HEK293 (cell line): ENCODE measurements at regions not wholly inside any gene's neighbourhood (a gene's known extent, or its start where the extent isn't known, plus 50 kb on each side); places are given as distances from the start of the nearest gene placed in this dataset.

Source experiments
- CTCF ChIA-PET: fragments of 350-600 bp; formaldehyde crosslinking; extraction: SDS; loops from one replicate; lab custom pipeline; 2021; ENCODE audit warnings: antibody characterized with exemption; lab: Yijun Ruan, JAX
- POLR2A ChIA-PET: fragments of 300-600 bp; formaldehyde crosslinking; extraction: SDS; loops from one replicate; lab custom pipeline; 2020; ENCODE audit warnings: antibody characterized with exemption, inconsistent platforms; lab: Yijun Ruan, JAX
- H3K27ac ChIP-seq: fragments of 200-500 bp; sonication (Bioruptor generic); 2 replicates; pipeline ENCODE4 v1.5.1; 2014; ENCODE audit warnings: low read depth, low read length, control low read depth, inconsistent platforms; ENCODE audit errors: extremely low read depth
- H3K36me3 ChIP-seq, 2 experiments: fragments of 200-500 bp in 1 of 2; sonication (Bioruptor generic) in 1 of 2; 1 replicate in 1 of 2; 2 replicates in 1 of 2; pipeline ENCODE4 v1.5.1; 2014 to 2017; ENCODE audit warnings: inconsistent platforms in 2 of 2, low read length in 2 of 2; ENCODE audit not compliant: control insufficient read depth in 2 of 2, insufficient read depth in 1 of 2
- H3K4me1 ChIP-seq: fragments of 200-500 bp; sonication (Bioruptor generic); 2 replicates; pipeline ENCODE4 v1.5.1; 2014; ENCODE audit warnings: mild to moderate bottlenecking, low read length, inconsistent platforms; ENCODE audit not compliant: control insufficient read depth, insufficient read depth
- H3K4me3 ChIP-seq: 2 replicates; pipeline ENCODE4 v1.5.1; 2011; ENCODE audit warnings: low read depth, mild to moderate bottlenecking, control low read depth, low read length, moderate library complexity
- H3K9me3 ChIP-seq: fragments of 200-500 bp; sonication (Bioruptor generic); 2 replicates; pipeline ENCODE4 v1.5.1; 2014; ENCODE audit warnings: low read depth, low read length, inconsistent platforms; ENCODE audit not compliant: control insufficient read depth, insufficient read depth
- GFI1B ChIP-seq: fragments of 450-650 bp; formaldehyde crosslinking; IDR thresholded peaks from 2 replicates; pipeline ENCODE4 v1.5.1; 2016; ENCODE audit warnings: missing biosample characterization, missing genetic modification characterization
- KLF1 ChIP-seq: fragments of 450-650 bp; formaldehyde crosslinking; IDR thresholded peaks from 2 replicates; pipeline ENCODE4 v1.5.1; 2016; ENCODE audit warnings: missing biosample characterization, missing genetic modification characterization
- KLF8 ChIP-seq: fragments of 450-650 bp; formaldehyde crosslinking; IDR thresholded peaks from 2 replicates; pipeline ENCODE4 v1.5.1; 2016; ENCODE audit warnings: missing biosample characterization, missing genetic modification characterization
- MEIS1 ChIP-seq: sonication (generic); formaldehyde crosslinking; IDR thresholded peaks from 2 replicates; pipeline ENCODE4 v1.8.1; 2022; ENCODE audit warnings: missing genetic modification reagents, mild to moderate bottlenecking, borderline replicate concordance
- MYNN ChIP-seq: fragments of 450-650 bp; formaldehyde crosslinking; IDR thresholded peaks from 2 replicates; pipeline ENCODE4 v1.5.1; 2016; ENCODE audit warnings: missing biosample characterization, missing genetic modification characterization, borderline replicate concordance
- SP7 ChIP-seq: fragments of 450-650 bp; formaldehyde crosslinking; IDR thresholded peaks from 2 replicates; pipeline ENCODE4 v1.5.1; 2016; ENCODE audit warnings: missing biosample characterization, missing genetic modification characterization
- ZNF132 ChIP-seq: fragments of 450-650 bp; formaldehyde crosslinking; IDR thresholded peaks from 2 replicates; pipeline ENCODE4 v1.5.1; 2017; ENCODE audit warnings: missing biosample characterization, missing genetic modification characterization, borderline replicate concordance
- ZNF19 ChIP-seq: fragments of 450-650 bp; formaldehyde crosslinking; IDR thresholded peaks from 2 replicates; pipeline ENCODE4; 2016; ENCODE audit warnings: missing biosample characterization, missing genetic modification characterization, low read depth
- ZNF433 ChIP-seq: fragments of 450-650 bp; formaldehyde crosslinking; IDR thresholded peaks from 2 replicates; pipeline ENCODE4 v1.5.1; 2016; ENCODE audit warnings: missing biosample characterization, missing genetic modification characterization, low read depth
- ZNF521 ChIP-seq: fragments of 450-650 bp; formaldehyde crosslinking; IDR thresholded peaks from 2 replicates; pipeline ENCODE4 v1.5.1; 2017; ENCODE audit warnings: missing biosample characterization, mild to moderate bottlenecking, missing genetic modification characterization
- ZNF529 ChIP-seq: fragments of 450-650 bp; formaldehyde crosslinking; IDR thresholded peaks from 2 replicates; pipeline ENCODE4 v1.5.1; 2017; ENCODE audit warnings: missing genetic modification characterization, missing biosample characterization; ENCODE audit not compliant: insufficient replicate concordance
- ZNF623 ChIP-seq: fragments of 450-650 bp; formaldehyde crosslinking; IDR thresholded peaks from 2 replicates; pipeline ENCODE4 v1.5.1; 2016; ENCODE audit warnings: missing biosample characterization, missing genetic modification characterization
- ZNF660 ChIP-seq: fragments of 450-650 bp; IDR thresholded peaks from 2 replicates; pipeline ENCODE4 v1.5.1; 2018; ENCODE audit warnings: missing biosample characterization, mild to moderate bottlenecking, missing genetic modification characterization
- ZNF664 ChIP-seq: fragments of 450-650 bp; formaldehyde crosslinking; IDR thresholded peaks from 2 replicates; pipeline ENCODE4 v1.5.1; 2016; ENCODE audit warnings: missing biosample characterization, missing genetic modification characterization
- ZSCAN23 ChIP-seq: fragments of 450-650 bp; formaldehyde crosslinking; IDR thresholded peaks from 2 replicates; pipeline ENCODE4 v1.5.1; 2016; ENCODE audit warnings: missing biosample characterization, missing genetic modification characterization
- TF ChIP-seq, protein P1 (sequence below): fragments of 450-650 bp; formaldehyde crosslinking; IDR thresholded peaks from 2 replicates; pipeline ENCODE4 v1.5.1; 2016; ENCODE audit warnings: missing biosample characterization, missing genetic modification characterization
- TF ChIP-seq, protein P2 (sequence below): fragments of 450-650 bp; formaldehyde crosslinking; conservative IDR thresholded peaks from 2 replicates; pipeline ENCODE4 v1.5.1; 2016; ENCODE audit warnings: low read depth, missing biosample characterization, missing genetic modification characterization
- TF ChIP-seq, protein P3 (sequence below): fragments of 450-650 bp; formaldehyde crosslinking; IDR thresholded peaks from 2 replicates; pipeline ENCODE4 v1.5.1; 2016; ENCODE audit warnings: missing biosample characterization, missing genetic modification characterization
- TF ChIP-seq, protein P4 (sequence below): fragments of 450-650 bp; formaldehyde crosslinking; IDR thresholded peaks from 2 replicates; pipeline ENCODE4 v1.5.1; 2017; ENCODE audit warnings: missing biosample characterization, missing genetic modification characterization

DNA sequence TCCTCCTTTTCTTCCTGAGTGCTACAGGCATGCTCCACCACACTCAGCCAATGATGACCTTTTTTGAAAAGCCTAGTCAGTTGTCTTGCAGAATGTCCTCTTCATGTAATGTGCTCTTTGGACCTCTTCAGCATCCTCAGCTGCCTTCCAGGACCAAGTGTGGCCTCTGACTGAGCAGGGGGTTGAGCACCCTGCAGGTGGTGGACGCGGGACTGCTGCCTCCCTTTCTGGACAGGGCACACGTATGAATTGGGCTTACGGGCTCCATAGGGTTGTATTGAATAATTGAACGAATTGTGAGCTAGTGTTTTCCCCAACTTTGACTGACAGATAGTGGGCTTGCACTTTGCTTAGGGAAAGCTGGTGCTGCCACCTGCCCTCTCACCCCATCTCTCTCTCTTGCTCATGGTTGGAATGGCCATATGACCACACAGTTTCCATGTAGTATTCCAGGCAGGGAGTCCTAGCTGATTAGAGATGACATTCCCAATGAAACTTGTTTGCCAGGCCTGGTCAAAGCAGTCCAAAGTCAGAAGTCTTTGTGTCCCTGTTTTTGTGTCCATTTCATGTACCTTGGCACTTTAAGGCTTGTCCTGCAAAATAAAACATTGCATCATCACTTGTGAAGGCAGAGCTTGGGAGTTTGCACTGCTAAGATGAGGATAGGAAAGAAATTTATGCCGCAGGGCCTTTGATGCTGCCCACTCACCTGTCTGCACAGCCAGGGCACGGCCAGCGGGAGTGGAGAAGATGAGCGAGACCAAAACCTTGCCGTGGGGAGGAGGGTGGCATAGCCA, 76.3 kb upstream of the NPAS1 start:
- no peaks in the 10 kb centered on the region for H3K9me3 ChIP-seq
- no peak overlapping the region for H3K4me3 ChIP-seq
- ChIA-PET CTCF (interaction anchor here (1.3 to 3.1 kb wide), 4 partner anchors 11 to 47 kb away, joined by 3 to 20 read pairs (median 5); no protein-coding TSS in a partner anchor), POLR2A (interaction anchor here (0.6 to 0.7 kb wide), 3 partner anchors 82 to 93 kb away, joined by 3 to 5 read pairs (median 3); partner anchors contain the start of gene AP2S1)
- peaks cover 22% of the 10 kb centered on the region for H3K4me1 ChIP-seq
- peaks cover 2 to 14% of the 10 kb centered on the region in 2 experiments; a peak in 2 of 3 replicates for H3K36me3 ChIP-seq
- peak; percentile 83 for TF ChIP-seq ZNF623 (tag by site-specific recombination)
- no peak for TF ChIP-seq ZNF433 (tag by site-specific recombination)
- H3K27ac ChIP-seq, result no peak overlapping the region

DNA sequence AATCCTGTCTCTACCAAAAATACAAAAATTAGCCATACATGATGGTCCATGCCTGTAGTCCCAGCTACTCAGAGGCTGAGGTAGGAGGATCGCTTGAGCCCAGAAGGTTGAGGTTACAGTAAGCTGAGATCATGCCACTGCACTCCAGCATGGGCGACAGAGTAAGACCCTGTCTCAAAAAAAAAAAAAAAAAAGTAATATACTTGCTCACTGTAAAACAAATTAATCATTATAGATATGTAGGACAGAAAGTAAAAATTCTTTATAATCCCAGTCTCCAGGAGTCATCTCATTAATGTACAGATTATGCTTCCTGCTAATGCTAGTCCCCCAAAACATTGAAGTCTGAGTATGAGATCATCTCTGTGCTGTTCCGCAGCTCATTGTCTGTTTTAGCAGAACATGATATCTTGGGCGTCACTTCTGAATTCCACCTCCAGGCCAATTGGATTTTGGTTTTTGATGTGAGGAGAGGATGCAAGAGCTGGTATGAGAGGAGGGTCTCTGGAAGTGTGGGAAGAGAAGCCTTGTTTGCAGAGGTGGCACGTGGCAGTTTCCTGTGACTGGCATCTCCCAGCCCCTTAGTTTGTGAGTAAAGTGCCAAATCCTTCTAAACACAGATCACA, 75.4 kb upstream of the NPAS1 start:
- H3K4me3 ChIP-seq, result no peak overlapping the region
- CTCF ChIA-PET, result interaction anchor here (0.6 to 3.1 kb wide), 11 partner anchors 8 to 541 kb away, joined by 3 to 20 read pairs (median 3); no protein-coding TSS in a partner anchor
- POLR2A ChIA-PET, result interaction anchor here (0.5 to 1.7 kb wide), 5 partner anchors 29 to 526 kb away, joined by 3 to 11 read pairs (median 4); partner anchors contain the start of gene AP2S1
- H3K36me3 ChIP-seq, result peaks cover 2 to 8% of the 10 kb centered on the region in 2 experiments; a peak in 2 of 3 replicates
- no peaks in the 10 kb centered on the region for H3K9me3 ChIP-seq
- H3K4me1 ChIP-seq, result peaks cover 22% of the 10 kb centered on the region
- peak overlapping the region; percentile 48; the same call in 1 of the 2 replicates for H3K27ac ChIP-seq
- no peak for TF ChIP-seq ZNF521 (tag by site-specific recombination)
- TF ChIP-seq ZSCAN23 (tag by site-specific recombination), result no peak
- TF ChIP-seq, protein P1, sequence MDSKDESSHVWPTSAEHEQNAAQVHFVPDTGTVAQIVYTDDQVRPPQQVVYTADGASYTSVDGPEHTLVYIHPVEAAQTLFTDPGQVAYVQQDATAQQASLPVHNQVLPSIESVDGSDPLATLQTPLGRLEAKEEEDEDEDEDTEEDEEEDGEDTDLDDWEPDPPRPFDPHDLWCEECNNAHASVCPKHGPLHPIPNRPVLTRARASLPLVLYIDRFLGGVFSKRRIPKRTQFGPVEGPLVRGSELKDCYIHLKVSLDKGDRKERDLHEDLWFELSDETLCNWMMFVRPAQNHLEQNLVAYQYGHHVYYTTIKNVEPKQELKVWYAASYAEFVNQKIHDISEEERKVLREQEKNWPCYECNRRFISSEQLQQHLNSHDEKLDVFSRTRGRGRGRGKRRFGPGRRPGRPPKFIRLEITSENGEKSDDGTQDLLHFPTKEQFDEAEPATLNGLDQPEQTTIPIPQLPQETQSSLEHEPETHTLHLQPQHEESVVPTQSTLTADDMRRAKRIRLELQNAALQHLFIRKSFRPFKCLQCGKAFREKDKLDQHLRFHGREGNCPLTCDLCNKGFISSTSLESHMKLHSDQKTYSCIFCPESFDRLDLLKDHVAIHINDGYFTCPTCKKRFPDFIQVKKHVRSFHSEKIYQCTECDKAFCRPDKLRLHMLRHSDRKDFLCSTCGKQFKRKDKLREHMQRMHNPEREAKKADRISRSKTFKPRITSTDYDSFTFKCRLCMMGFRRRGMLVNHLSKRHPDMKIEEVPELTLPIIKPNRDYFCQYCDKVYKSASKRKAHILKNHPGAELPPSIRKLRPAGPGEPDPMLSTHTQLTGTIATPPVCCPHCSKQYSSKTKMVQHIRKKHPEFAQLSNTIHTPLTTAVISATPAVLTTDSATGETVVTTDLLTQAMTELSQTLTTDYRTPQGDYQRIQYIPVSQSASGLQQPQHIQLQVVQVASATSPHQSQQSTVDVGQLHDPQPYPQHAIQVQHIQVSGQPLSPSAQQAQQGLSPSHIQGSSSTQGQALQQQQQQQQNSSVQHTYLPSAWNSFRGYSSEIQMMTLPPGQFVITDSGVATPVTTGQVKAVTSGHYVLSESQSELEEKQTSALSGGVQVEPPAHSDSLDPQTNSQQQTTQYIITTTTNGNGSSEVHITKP (tag by site-specific recombination), result peak; percentile 96
- no peak for TF ChIP-seq MEIS1 (CRISPR knock-in tag)
- TF ChIP-seq ZNF660 (tag by site-specific recombination), result 0 out of 2 replicates have a peak, but pooled peaks have one; percentile 18
- peak; percentile 42; the same call in 1 of the 2 replicates for TF ChIP-seq KLF8 (tag by site-specific recombination)
- TF ChIP-seq GFI1B (tag by site-specific recombination), result 0 out of 2 replicates have a peak, but pooled peaks have one; percentile 2
- no peak for TF ChIP-seq ZNF19 (tag by site-specific recombination)
- no peak for TF ChIP-seq ZNF529 (tag by site-specific recombination)
- TF ChIP-seq, protein P2, sequence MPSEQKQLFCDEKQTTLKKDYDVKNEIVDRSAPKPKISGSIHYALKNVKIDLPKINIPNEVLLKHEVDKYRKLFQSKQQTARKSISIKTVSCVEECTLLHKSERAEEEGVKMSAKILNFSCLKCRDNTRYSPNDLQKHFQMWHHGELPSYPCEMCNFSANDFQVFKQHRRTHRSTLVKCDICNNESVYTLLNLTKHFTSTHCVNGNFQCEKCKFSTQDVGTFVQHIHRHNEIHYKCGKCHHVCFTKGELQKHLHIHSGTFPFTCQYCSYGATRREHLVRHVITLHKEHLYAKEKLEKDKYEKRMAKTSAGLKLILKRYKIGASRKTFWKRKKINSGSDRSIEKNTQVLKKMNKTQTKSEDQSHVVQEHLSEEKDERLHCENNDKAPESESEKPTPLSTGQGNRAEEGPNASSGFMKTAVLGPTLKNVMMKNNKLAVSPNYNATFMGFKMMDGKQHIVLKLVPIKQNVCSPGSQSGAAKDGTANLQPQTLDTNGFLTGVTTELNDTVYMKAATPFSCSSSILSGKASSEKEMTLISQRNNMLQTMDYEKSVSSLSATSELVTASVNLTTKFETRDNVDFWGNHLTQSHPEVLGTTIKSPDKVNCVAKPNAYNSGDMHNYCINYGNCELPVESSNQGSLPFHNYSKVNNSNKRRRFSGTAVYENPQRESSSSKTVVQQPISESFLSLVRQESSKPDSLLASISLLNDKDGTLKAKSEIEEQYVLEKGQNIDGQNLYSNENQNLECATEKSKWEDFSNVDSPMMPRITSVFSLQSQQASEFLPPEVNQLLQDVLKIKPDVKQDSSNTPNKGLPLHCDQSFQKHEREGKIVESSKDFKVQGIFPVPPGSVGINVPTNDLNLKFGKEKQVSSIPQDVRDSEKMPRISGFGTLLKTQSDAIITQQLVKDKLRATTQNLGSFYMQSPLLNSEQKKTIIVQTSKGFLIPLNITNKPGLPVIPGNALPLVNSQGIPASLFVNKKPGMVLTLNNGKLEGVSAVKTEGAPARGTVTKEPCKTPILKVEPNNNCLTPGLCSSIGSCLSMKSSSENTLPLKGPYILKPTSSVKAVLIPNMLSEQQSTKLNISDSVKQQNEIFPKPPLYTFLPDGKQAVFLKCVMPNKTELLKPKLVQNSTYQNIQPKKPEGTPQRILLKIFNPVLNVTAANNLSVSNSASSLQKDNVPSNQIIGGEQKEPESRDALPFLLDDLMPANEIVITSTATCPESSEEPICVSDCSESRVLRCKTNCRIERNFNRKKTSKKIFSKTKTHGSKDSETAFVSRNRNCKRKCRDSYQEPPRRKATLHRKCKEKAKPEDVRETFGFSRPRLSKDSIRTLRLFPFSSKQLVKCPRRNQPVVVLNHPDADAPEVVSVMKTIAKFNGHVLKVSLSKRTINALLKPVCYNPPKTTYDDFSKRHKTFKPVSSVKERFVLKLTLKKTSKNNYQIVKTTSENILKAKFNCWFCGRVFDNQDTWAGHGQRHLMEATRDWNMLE, result no peak
- no peak for TF ChIP-seq ZNF664 (tag by site-specific recombination)
- TF ChIP-seq KLF1 (tag by site-specific recombination), result no peak; the same call in 1 of the 2 replicates
- 0 out of 2 replicates have a peak, but pooled peaks have one; percentile 18 for TF ChIP-seq SP7 (tag by site-specific recombination)
- TF ChIP-seq ZNF132 (tag by site-specific recombination), result no peak
- TF ChIP-seq, protein P3, sequence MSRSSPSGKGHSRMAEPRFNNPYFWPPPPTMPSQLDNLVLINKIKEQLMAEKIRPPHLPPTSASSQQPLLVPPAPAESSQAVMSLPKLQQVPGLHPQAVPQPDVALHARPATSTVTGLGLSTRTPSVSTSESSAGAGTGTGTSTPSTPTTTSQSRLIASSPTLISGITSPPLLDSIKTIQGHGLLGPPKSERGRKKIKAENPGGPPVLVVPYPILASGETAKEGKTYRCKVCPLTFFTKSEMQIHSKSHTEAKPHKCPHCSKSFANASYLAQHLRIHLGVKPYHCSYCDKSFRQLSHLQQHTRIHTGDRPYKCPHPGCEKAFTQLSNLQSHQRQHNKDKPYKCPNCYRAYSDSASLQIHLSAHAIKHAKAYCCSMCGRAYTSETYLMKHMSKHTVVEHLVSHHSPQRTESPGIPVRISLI (tag by site-specific recombination), result peak; percentile 58
- TF ChIP-seq, protein P4, sequence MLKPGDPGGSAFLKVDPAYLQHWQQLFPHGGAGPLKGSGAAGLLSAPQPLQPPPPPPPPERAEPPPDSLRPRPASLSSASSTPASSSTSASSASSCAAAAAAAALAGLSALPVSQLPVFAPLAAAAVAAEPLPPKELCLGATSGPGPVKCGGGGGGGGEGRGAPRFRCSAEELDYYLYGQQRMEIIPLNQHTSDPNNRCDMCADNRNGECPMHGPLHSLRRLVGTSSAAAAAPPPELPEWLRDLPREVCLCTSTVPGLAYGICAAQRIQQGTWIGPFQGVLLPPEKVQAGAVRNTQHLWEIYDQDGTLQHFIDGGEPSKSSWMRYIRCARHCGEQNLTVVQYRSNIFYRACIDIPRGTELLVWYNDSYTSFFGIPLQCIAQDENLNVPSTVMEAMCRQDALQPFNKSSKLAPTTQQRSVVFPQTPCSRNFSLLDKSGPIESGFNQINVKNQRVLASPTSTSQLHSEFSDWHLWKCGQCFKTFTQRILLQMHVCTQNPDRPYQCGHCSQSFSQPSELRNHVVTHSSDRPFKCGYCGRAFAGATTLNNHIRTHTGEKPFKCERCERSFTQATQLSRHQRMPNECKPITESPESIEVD (tag by site-specific recombination), result 0 out of 2 replicates have a peak, but pooled peaks have one; percentile 21
- TF ChIP-seq MYNN, result no peak
